Stomach (tissue), 8 donors: ENCODE measurements at regions not wholly inside any gene's neighbourhood (a gene's known extent, or its start where the extent isn't known, plus 50 kb on each side); places are given as distances from the start of the nearest gene placed in this dataset.
"Not testable (repeated sequence)": the region's sequence is repeated elsewhere in the genome, so short reads cannot be mapped to it uniquely, and the experiment has no call there.

Experiments used
- DNase-seq, 2 donors: peaks; one replicate each; pipeline versions ENCODE4 v3.0.0 to v3.0.0-alpha.2; 2013 to 2019
- H3K27ac ChIP-seq, 5 donors: fragments of 200-600 bp in 4 of 5; sonication (generic) in 4 of 5; one replicate each; pipeline ENCODE4 v1.5.1; 2013 to 2019; ENCODE audit warnings: mild to moderate bottlenecking in 1 of 5, moderate library complexity in 1 of 5
- H3K27me3 ChIP-seq, 3 donors: fragments of 200-600 bp; sonication (generic); one replicate each; pipeline ENCODE4 v1.5.1; 2017 to 2019; ENCODE audit warnings: mixed run types in 1 of 3
- H3K36me3 ChIP-seq, 4 donors: fragments of 200-600 bp; sonication (generic); 1 replicate in 3 of 4; 2 replicates in 1 of 4; pipeline ENCODE4 v1.5.1; 2016 to 2019
- H3K4me1 ChIP-seq, 4 donors: fragments of 200-600 bp; sonication (generic); one replicate each; pipeline ENCODE4 v1.5.1; 2016 to 2019
- H3K4me3 ChIP-seq, 4 donors: fragments of 200-600 bp; sonication (generic) in 3 of 4; one replicate each; pipeline ENCODE4 v1.5.1; 2016 to 2019; ENCODE audit warnings: mild to moderate bottlenecking in 1 of 4
- H3K9me3 ChIP-seq, 4 donors: fragments of 200-600 bp; sonication (generic); one replicate each; pipeline ENCODE4 v1.5.1; 2016 to 2019
- EP300 ChIP-seq: sonication (generic); formaldehyde crosslinking; IDR thresholded peaks from one replicate; pipeline ENCODE4 v1.6.1; 2017; ENCODE audit warnings: antibody characterized with exemption
- POLR2A ChIP-seq, 4 donors: fragments of 450-650 bp; IDR thresholded peaks; one replicate each; pipeline ENCODE4 v1.6.1; 2016; ENCODE audit warnings: antibody characterized with exemption in 4 of 4, control low read depth in 2 of 4, mild to moderate bottlenecking in 1 of 4, moderate library complexity in 1 of 4
- POLR2AphosphoS5 ChIP-seq, 3 donors: sonication (generic); formaldehyde crosslinking; IDR thresholded peaks; one replicate each; pipeline ENCODE4 v1.6.1; 2016; ENCODE audit warnings: antibody characterized with exemption in 3 of 3
- WGBS, 5 donors: extraction: QIAGEN DNeasy Blood & Tissue Kit in 3 of 5; methylation state at CpG; one replicate each; pipeline versions ENCODE4 v1.1.5 to v1.1.7; 2013 to 2018; 5-methylcytosine and 5-hydroxymethylcytosine counted together
- intact Hi-C: fragments of 100-400 bp; cut with DNase I; formaldehyde crosslinking; loops from one replicate; pipeline ENCODE4 v1.15.1; 2023; ENCODE audit warnings: low total_unique reads
- TF ChIP-seq, protein P1 (sequence below), 7 experiments: fragments of 450-650 bp in 4 of 7; fragments of 200-600 bp in 3 of 7; sonication (generic) in 3 of 7; IDR thresholded peaks; one replicate each; pipeline ENCODE4 v1.5.1; 2016 to 2019; ENCODE audit warnings: antibody characterized with exemption in 7 of 7, control low read depth in 2 of 7, mild to moderate bottlenecking in 1 of 7
- donor health status: healthy with polysubstance abuse.
- donor health status: Bipolar disorder and iron deficiency.
- donor health status: healthy.

DNA sequence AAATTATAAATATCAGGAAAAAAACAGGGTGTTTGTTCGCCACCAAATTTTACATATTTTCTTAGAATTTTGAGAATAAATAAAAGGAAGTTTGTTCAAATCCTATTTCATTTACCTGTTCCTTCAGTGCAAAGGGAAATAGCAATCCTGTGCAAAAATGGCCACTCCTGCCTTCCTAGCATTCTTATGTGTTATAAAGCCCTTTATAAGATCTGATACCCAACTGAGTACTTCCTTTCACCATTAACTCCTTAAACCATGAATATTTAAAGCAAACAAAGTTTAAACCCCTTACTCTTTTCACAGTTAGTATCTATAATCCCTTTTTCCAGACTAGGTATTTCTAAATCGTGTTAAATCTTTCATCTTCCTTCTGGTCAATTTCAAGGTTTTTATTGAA, 427.8 kb downstream of the NR4A2 start:
- no peak for DNase-seq
- TF ChIP-seq POLR2A (IDR thresholded peaks at IDR 0.05) (no peak), POLR2AphosphoS5 (IDR thresholded peaks at IDR 0.05) (no peak), EP300 (no peak)
- TF ChIP-seq, protein P1, sequence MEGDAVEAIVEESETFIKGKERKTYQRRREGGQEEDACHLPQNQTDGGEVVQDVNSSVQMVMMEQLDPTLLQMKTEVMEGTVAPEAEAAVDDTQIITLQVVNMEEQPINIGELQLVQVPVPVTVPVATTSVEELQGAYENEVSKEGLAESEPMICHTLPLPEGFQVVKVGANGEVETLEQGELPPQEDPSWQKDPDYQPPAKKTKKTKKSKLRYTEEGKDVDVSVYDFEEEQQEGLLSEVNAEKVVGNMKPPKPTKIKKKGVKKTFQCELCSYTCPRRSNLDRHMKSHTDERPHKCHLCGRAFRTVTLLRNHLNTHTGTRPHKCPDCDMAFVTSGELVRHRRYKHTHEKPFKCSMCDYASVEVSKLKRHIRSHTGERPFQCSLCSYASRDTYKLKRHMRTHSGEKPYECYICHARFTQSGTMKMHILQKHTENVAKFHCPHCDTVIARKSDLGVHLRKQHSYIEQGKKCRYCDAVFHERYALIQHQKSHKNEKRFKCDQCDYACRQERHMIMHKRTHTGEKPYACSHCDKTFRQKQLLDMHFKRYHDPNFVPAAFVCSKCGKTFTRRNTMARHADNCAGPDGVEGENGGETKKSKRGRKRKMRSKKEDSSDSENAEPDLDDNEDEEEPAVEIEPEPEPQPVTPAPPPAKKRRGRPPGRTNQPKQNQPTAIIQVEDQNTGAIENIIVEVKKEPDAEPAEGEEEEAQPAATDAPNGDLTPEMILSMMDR (IDR thresholded peaks at IDR 0.05), result no peak
- H3K27ac ChIP-seq, result no peak overlapping the region
- intact Hi-C loops, result no loop called here
- H3K27me3 ChIP-seq, result no peaks in the 10 kb centered on the region
- no peaks in the 10 kb centered on the region for H3K4me1 ChIP-seq
- H3K4me3 ChIP-seq, result no peak overlapping the region
- no peaks in the 10 kb centered on the region for H3K36me3 ChIP-seq
- 70 to 80% (median 75%) methylated on average over 2 of the region's 2 CpGs for WGBS, 5 donors
- no peaks in the 10 kb centered on the region for H3K9me3 ChIP-seq

DNA sequence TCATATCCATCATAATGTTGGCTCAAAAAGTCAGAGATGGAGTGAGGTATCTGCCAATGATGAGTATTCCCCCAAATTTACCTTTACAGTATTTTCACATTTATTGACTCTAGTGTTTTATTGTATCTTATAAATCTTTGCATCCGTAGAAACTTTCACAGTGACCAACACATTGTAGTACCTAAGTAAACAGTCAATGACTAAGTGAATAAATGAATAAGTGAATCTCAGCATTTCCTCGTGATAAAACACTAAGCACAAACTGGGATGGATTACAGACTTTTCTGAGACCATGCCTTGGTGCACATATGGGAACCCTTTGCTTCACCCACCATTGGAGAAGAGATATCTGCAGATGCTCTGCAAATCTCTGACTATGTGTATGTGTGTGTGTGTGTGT, 429.9 kb downstream of the NR4A2 start:
- WGBS, 5 donors, result 60 to 89% (median 84%) methylated on average over 2 of the region's 2 CpGs
- intact Hi-C loops, result no loop called here
- DNase-seq, result no peak
- H3K36me3 ChIP-seq, result no peaks in the 10 kb centered on the region
- no peaks in the 10 kb centered on the region for H3K4me1 ChIP-seq
- H3K4me3 ChIP-seq, result no peak overlapping the region
- no peak for TF ChIP-seq EP300
- TF ChIP-seq POLR2A (IDR thresholded peaks at IDR 0.05), result no peak
- TF ChIP-seq, protein P1 (IDR thresholded peaks at IDR 0.05), result no peak
- TF ChIP-seq POLR2AphosphoS5 (IDR thresholded peaks at IDR 0.05), result no peak
- no peaks in the 10 kb centered on the region for H3K27me3 ChIP-seq
- no peak overlapping the region for H3K27ac ChIP-seq
- H3K9me3 ChIP-seq, result no peaks in the 10 kb centered on the region

DNA sequence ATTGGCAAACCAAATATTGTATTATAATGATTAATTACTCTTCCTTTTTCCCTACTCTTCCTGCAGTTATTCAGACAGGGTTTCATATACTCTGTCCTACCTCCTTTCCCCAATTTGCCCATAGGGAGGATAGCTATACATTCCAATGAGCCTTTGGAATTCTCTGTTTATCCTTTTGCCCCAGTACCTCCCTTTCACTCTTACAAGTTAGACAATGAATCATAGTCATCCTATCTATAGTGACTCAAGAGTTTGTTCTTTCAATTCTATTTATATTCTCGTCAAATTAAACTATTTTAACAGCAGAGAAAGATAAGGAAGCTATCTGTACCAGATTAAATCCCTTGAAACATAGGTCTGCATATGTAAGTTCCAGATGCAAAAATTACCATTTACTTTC, 437.5 kb downstream of the NR4A2 start:
- Histone ChIP-seq H3K4me1 (no peaks in the 10 kb centered on the region), H3K27ac (no peak overlapping the region), H3K36me3 (no peaks in the 10 kb centered on the region), H3K4me3 (no peak overlapping the region), H3K27me3 (no peaks in the 10 kb centered on the region), H3K9me3 (peaks cover 0 to 7% (median 5%) of the 10 kb centered on the region in 4 donors)
- no peak for DNase-seq
- 20 to 34% (median 23%) methylated on average over 1 of the region's 1 CpG for WGBS, 5 donors
- TF ChIP-seq EP300 (no peak), POLR2A (IDR thresholded peaks at IDR 0.05) (no peak), POLR2AphosphoS5 (IDR thresholded peaks at IDR 0.05) (no peak)
- TF ChIP-seq, protein P1 (IDR thresholded peaks at IDR 0.05), result no peak
- intact Hi-C loops, result no loop called here

DNA sequence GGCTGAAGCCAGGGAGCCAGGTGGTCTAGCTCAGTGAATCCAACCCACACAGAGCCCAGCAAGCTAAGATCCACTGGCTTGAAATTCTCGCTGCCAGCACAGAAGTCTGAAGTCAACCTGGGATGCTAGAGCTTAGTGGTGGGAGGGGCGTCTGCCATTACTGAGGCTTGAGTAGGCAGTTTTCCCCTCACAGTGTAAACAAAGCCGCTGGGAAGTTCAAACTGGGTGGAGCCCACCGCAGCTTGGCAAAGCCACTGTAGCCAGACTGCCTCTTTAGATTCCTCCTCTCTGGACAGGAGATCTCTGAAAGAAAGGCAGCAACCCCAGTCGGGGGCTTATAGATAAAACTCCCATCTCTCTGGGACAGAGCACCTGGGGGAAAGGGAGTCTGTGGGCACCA, 452.1 kb downstream of the NR4A2 start:
- H3K27me3 ChIP-seq, H3K4me3 ChIP-seq, H3K36me3 ChIP-seq, H3K4me1 ChIP-seq, intact Hi-C loops: not testable (repeated sequence)
- WGBS, 5 donors, result 30 to 52% (median 48%) methylated on average over 5 of the region's 5 CpGs
- Histone ChIP-seq H3K9me3 (peaks cover 0 to 23% (median 12%) of the 10 kb centered on the region in 4 donors), H3K27ac (peak overlapping the region in 1 of 5 donors; percentile 14)
- peak in 1 of 2 donors; percentile 25 for DNase-seq

DNA sequence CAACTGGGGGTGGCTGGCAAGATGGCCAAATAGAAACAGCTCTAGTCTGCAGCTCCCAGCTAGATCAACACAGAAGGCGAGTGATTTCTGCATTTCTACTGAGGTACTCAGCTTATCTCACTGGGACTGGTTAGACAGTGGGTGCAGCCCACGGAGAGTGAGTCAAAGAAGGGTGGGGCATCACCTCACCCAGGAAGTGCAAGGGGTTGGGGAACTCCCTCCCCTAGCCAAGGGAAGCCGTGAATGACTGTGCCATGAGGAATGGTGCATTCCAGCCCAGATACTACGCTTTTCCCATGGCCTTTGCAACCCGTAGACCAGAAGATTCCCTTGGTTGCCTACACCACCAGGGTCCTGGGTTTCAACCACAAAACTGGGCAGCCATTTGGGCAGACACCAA, 452.6 kb downstream of the NR4A2 start:
- intact Hi-C loops, result not testable (repeated sequence)
- peak; percentile 7 to 45 for DNase-seq

More for the DNA sequence above, 452.6 kb downstream of the NR4A2 start:
- H3K27ac ChIP-seq, result peak overlapping the region in 1 of 5 donors; percentile 14
- H3K9me3 ChIP-seq, result peaks cover 0 to 23% (median 15%) of the 10 kb centered on the region in 4 donors
- 49 to 57% (median 55%) methylated on average over 5 of the region's 5 CpGs for WGBS, 5 donors
- not testable (repeated sequence) for H3K4me3 ChIP-seq, H3K36me3 ChIP-seq, H3K27me3 ChIP-seq, H3K4me1 ChIP-seq
- TF ChIP-seq POLR2AphosphoS5 (IDR thresholded peaks at IDR 0.05), result peak in 2 of 3 donors; percentile 25 to 59
